ENCODE measurements at regions not wholly inside any gene's neighbourhood (a gene's known extent, or its start where the extent isn't known, plus 50 kb on each side); places are given as distances from the start of the nearest gene placed in this dataset.

DNA sequence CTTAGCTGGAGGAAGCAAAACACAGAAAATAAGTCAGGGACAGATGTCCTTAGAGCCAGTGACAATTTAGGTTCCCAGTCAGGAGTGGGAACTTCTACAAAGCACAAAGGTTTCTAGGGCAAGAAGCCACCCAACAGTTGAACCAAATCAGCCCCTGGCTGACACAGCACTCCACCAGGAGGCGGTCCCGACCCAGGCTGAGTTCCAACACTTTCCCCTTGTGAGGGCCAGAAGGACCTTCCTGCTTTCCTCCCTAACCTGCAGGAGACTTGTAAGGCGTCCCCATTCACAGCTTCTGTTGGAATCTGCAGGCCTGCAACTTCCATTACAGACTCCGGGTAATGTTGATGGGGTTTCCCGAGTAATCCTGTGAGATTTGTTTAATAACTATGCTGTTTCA, 416.4 kb upstream of the IRX1 start:
- TF ChIP-seq EP300 (IDR thresholded peaks at IDR 0.05): no peak
- no peak for TF ChIP-seq CTCF (IDR thresholded peaks at IDR 0.05)
